ENCODE measurements at regions not wholly inside any gene's neighbourhood (a gene's known extent, or its start where the extent isn't known, plus 50 kb on each side); places are given as distances from the start of the nearest gene placed in this dataset.

GRCh38 chr12:124378926-124379325, 84.0 kb downstream of the RFLNA start:
- ChIA-PET SMC1A (ENCODE audit: uncharacterized antibody, unreplicated experiment) (no interaction called here), RAD21 (ENCODE audit: unreplicated experiment) (no interaction called here), CTCF (interaction anchor here (0.6 kb wide), 1 partner anchor 35 kb away, joined by 4 read pairs; no protein-coding TSS in a partner anchor), POLR2A (interaction anchor here (0.9 kb wide), 1 partner anchor 12 kb away, joined by 3 read pairs; no protein-coding TSS in a partner anchor)
- WGBS (ENCODE audit: insufficient coverage, insufficient replicate concordance, low lambda C conversion rate, missing lambda C conversion rate), result 88% methylated on average over 12 of the region's 13 CpGs
- Histone ChIP-seq H3K4me3 (no peak overlapping the region), H3K9me3 (replicated peaks; ENCODE audit: control insufficient read depth, insufficient read depth, low read length) (no peaks in the 10 kb centered on the region), H3K27ac (ENCODE audit: control insufficient read depth, insufficient read depth) (no peak overlapping the region), H2AFZ (ENCODE audit: control insufficient read depth, low read depth, low read length) (no peak overlapping the region), H3K9ac (ENCODE audit: control insufficient read depth, insufficient read depth, low read length) (no peak overlapping the region), H3K4me1 (ENCODE audit: control insufficient read depth, insufficient read depth, low read length) (no peaks in the 10 kb centered on the region), H3K4me2 (ENCODE audit: control insufficient read depth, insufficient read depth) (no peak overlapping the region), H4K20me1 (ENCODE audit: control insufficient read depth, insufficient read depth) (peaks cover 4% of the 10 kb centered on the region; the same call in 1 of the 2 replicates), H3K79me2 (ENCODE audit: control insufficient read depth, insufficient read depth, low read length) (no peaks in the 10 kb centered on the region), H3K27me3 (replicated peaks in 1 of 2; ENCODE audit: control insufficient read depth in 2 of 2, insufficient read depth in 2 of 2, low read length in 1 of 2) (no peaks in the 10 kb centered on the region), H3K36me3 (ENCODE audit: control insufficient read depth in 2 of 2, insufficient read depth in 2 of 2, low read length in 1 of 2) (peaks cover 9 to 18% of the 10 kb centered on the region in 2 experiments; a peak in 3 of 4 replicates)
- in situ Hi-C loops (cut with MboI) (no loop called here), intact Hi-C loops (cut with micrococcal nuclease; ENCODE audit: unreplicated experiment) (no loop called here)
- ATAC-seq (no peak), FAIRE-seq (no peak), DNase-seq (ENCODE audit: low read depth, low spot score) (no peak)
- TF ChIP-seq, protein P1, sequence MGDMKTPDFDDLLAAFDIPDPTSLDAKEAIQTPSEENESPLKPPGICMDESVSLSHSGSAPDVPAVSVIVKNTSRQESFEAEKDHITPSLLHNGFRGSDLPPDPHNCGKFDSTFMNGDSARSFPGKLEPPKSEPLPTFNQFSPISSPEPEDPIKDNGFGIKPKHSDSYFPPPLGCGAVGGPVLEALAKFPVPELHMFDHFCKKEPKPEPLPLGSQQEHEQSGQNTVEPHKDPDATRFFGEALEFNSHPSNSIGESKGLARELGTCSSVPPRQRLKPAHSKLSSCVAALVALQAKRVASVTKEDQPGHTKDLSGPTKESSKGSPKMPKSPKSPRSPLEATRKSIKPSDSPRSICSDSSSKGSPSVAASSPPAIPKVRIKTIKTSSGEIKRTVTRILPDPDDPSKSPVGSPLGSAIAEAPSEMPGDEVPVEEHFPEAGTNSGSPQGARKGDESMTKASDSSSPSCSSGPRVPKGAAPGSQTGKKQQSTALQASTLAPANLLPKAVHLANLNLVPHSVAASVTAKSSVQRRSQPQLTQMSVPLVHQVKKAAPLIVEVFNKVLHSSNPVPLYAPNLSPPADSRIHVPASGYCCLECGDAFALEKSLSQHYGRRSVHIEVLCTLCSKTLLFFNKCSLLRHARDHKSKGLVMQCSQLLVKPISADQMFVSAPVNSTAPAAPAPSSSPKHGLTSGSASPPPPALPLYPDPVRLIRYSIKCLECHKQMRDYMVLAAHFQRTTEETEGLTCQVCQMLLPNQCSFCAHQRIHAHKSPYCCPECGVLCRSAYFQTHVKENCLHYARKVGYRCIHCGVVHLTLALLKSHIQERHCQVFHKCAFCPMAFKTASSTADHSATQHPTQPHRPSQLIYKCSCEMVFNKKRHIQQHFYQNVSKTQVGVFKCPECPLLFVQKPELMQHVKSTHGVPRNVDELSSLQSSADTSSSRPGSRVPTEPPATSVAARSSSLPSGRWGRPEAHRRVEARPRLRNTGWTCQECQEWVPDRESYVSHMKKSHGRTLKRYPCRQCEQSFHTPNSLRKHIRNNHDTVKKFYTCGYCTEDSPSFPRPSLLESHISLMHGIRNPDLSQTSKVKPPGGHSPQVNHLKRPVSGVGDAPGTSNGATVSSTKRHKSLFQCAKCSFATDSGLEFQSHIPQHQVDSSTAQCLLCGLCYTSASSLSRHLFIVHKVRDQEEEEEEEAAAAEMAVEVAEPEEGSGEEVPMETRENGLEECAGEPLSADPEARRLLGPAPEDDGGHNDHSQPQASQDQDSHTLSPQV (IDR thresholded peaks at IDR 0.05), result no peak
- 0 out of 2 replicates have a peak, but pooled peaks have one; percentile 6 for TF ChIP-seq POLR2A (IDR thresholded peaks at IDR 0.05; ENCODE audit: low read depth, low read length)
- no TSS peak for BruUV-seq (replicated peaks)

DNA sequence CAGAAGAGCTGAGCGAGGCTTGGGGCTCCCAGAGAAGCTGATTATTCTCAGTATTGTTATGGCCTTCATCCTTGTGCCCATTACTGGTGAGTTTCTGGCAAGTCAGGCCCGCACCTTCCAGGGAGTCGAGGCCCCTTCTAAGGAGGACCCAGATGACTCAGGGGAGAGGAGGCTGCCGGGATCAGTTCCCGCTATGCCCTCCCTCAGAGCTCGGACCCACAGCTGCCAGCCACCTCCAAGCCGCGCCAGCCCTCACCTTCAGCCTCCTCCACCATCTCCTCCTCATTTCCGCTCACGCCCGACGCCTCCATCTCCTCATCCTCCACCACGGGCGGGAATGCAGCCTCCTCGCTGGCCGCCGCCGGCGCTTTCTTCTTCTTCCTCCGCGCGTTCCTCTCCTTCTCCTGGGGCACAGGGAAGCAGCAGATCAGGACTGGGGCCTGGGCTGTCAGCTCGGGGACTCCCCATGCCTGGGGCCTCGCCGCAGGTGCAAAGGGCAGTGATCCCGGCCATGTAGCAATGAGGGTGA, 83.2 kb downstream of the RFLNA start:
- H3K79me2 ChIP-seq (ENCODE audit: control insufficient read depth, insufficient read depth, low read length), result no peaks in the 10 kb centered on the region

More for the DNA sequence above, 83.2 kb downstream of the RFLNA start:
- no peak overlapping the region for H3K4me2 ChIP-seq (ENCODE audit: control insufficient read depth, insufficient read depth)
- FAIRE-seq, result no peak
- intact Hi-C loops (cut with micrococcal nuclease; ENCODE audit: unreplicated experiment) (no loop called here), in situ Hi-C loops (cut with MboI) (no loop called here)
- no peaks in the 10 kb centered on the region for H3K9me3 ChIP-seq (replicated peaks; ENCODE audit: control insufficient read depth, insufficient read depth, low read length)
- POLR2A ChIA-PET, result interaction anchor here (0.9 kb wide), 1 partner anchor 13 kb away, joined by 3 read pairs; no protein-coding TSS in a partner anchor
- no peak for ATAC-seq
- H3K27me3 ChIP-seq (replicated peaks in 1 of 2; ENCODE audit: control insufficient read depth in 2 of 2, insufficient read depth in 2 of 2, low read length in 1 of 2), result no peaks in the 10 kb centered on the region
- no peak overlapping the region for H2AFZ ChIP-seq (ENCODE audit: control insufficient read depth, low read depth, low read length)
- RAD21 ChIA-PET (ENCODE audit: unreplicated experiment), result no interaction called here
- BruUV-seq (replicated peaks), result no TSS peak
- TF ChIP-seq REST (IDR thresholded peaks at IDR 0.05; ENCODE audit: low read depth, low read length) (no peak), EGR1 (IDR thresholded peaks at IDR 0.05; ENCODE audit: borderline replicate concordance in 1 of 2, low read depth in 2 of 2, low read length in 2 of 2) (no peak), NRF1 (conservative IDR thresholded peaks at IDR 0.05; ENCODE audit: low read depth, low read length) (no peak), CBX5 (IDR thresholded peaks at IDR 0.05; ENCODE audit: low read depth) (no peak), RB1 (IDR thresholded peaks at IDR 0.05; ENCODE audit: borderline replicate concordance) (no peak), FOXK2 (IDR thresholded peaks at IDR 0.05) (no peak), EP300 (IDR thresholded peaks at IDR 0.05; ENCODE audit: borderline replicate concordance in 1 of 2, control insufficient read depth in 1 of 2, low read depth in 2 of 2, low read length in 2 of 2) (no peak)
- 97% methylated on average over 26 of the region's 26 CpGs for WGBS (ENCODE audit: insufficient coverage, insufficient replicate concordance, low lambda C conversion rate, missing lambda C conversion rate)
- H3K36me3 ChIP-seq (ENCODE audit: control insufficient read depth in 2 of 2, insufficient read depth in 2 of 2, low read length in 1 of 2), result peaks cover 9 to 16% of the 10 kb centered on the region in 2 experiments; a peak in 3 of 4 replicates
- DNase-seq (ENCODE audit: low read depth, low spot score), result no peak
- CTCF ChIA-PET, result interaction anchor here (0.6 kb wide), 1 partner anchor 34 kb away, joined by 4 read pairs; no protein-coding TSS in a partner anchor
- H3K4me3 ChIP-seq, result no peak overlapping the region
- peaks cover 4% of the 10 kb centered on the region; the same call in 1 of the 2 replicates for H4K20me1 ChIP-seq (ENCODE audit: control insufficient read depth, insufficient read depth)
- no peaks in the 10 kb centered on the region for H3K4me1 ChIP-seq (ENCODE audit: control insufficient read depth, insufficient read depth, low read length)
- H3K9ac ChIP-seq (ENCODE audit: control insufficient read depth, insufficient read depth, low read length), result no peak overlapping the region
- SMC1A ChIA-PET (ENCODE audit: uncharacterized antibody, unreplicated experiment), result interaction anchor here (0.6 kb wide), 1 partner anchor 18 kb away, joined by 3 read pairs; no protein-coding TSS in a partner anchor
- no peak overlapping the region for H3K27ac ChIP-seq (ENCODE audit: control insufficient read depth, insufficient read depth)

Data from GM12878 (cell line).